ENCODE measurements at regions not wholly inside any gene's neighbourhood (a gene's known extent, or its start where the extent isn't known, plus 50 kb on each side); places are given as distances from the start of the nearest gene placed in this dataset.

GRCh38 chr3:3745693-3746092 is 53.5 kb upstream of the LRRN1 start:
- DNase-seq, result no peak

GRCh38 chr3:3744826-3745225 is 54.4 kb upstream of the LRRN1 start:
- no peak for DNase-seq

- no peak for DNase-seq
Observed at GRCh38 chr3:3743754-3744153, 55.5 kb upstream of the LRRN1 start.

- no peak for DNase-seq
Observed at GRCh38 chr3:3740061-3740460, 59.2 kb upstream of the LRRN1 start.

GRCh38 chr3:3739330-3740060 is 59.7 kb upstream of the LRRN1 start:
- no peak for DNase-seq

- DNase-seq, result no peak
Observed at GRCh38 chr3:3737531-3737930, 61.7 kb upstream of the LRRN1 start.

GRCh38 chr3:3735919-3736318 is 63.3 kb upstream of the LRRN1 start:
- no peak for DNase-seq

- DNase-seq, result no peak
Observed at GRCh38 chr3:3734881-3735280, 64.3 kb upstream of the LRRN1 start.

- no peak for DNase-seq
Observed at GRCh38 chr3:3729261-3729660, 70.0 kb upstream of the LRRN1 start.

GRCh38 chr3:3726549-3726948 is 72.7 kb upstream of the LRRN1 start:
- no peak for DNase-seq

GRCh38 chr3:3714572-3714971 is 84.7 kb upstream of the LRRN1 start:
- no peak for DNase-seq

- no peak for DNase-seq
Observed at GRCh38 chr3:3712971-3713370, 86.3 kb upstream of the LRRN1 start.

- DNase-seq, result no peak
Observed at GRCh38 chr3:3708769-3709115, 90.5 kb upstream of the LRRN1 start.

GRCh38 chr3:3707858-3708768 is 91.1 kb upstream of the LRRN1 start:
- DNase-seq, result no peak

GRCh38 chr3:3705090-3705775 is 94.0 kb upstream of the LRRN1 start:
- no peak for DNase-seq

- DNase-seq, result no peak
Observed at GRCh38 chr3:3701949-3702348, 97.3 kb upstream of the LRRN1 start.

- DNase-seq, result no peak
Observed at GRCh38 chr3:3699816-3700633, 99.2 kb upstream of the LRRN1 start.

GRCh38 chr3:3699407-3699806 is 99.8 kb upstream of the LRRN1 start:
- no peak for DNase-seq

- DNase-seq, result no peak
Observed at GRCh38 chr3:3696345-3696744, 102.9 kb upstream of the LRRN1 start.

GRCh38 chr3:3693593-3693992 is 105.6 kb upstream of the LRRN1 start:
- DNase-seq, result no peak

GRCh38 chr3:3689601-3690375 is 109.4 kb upstream of the LRRN1 start:
- DNase-seq, result no peak

All from inflammatory macrophage treated with lipopolysaccharide for 4 hours (primary cell).